Left ventricle myocardium superior (tissue), 1 donor: ENCODE measurements at regions not wholly inside any gene's neighbourhood (a gene's known extent, or its start where the extent isn't known, plus 50 kb on each side); places are given as distances from the start of the nearest gene placed in this dataset.
A peak's percentile ranks its signal among the peaks of the same experiment; 100 is the strongest.

Source experiments
- ATAC-seq: fragments of 200-7000 bp; cut with Tn5 transposase; one replicate; pipeline ENCODE4 v1.9.1; 2020; ENCODE audit warnings: mild to moderate bottlenecking, moderate library complexity
- DNase-seq: peaks from one replicate; pipeline ENCODE4 v3.0.0-alpha.2; 2020
- intact Hi-C: fragments of 100-400 bp; cut with micrococcal nuclease; formaldehyde crosslinking; loops from one replicate; pipeline ENCODE4 v1.11.0; 2022
- donor health status: DM: no; HTN: yes; CAD: no; lungs with severe emphysema.

GRCh38 chr11:8839957-8840945, 70.7 kb upstream of the AKIP1 start:
- intact Hi-C loops = no loop called here
- DNase-seq = peak; percentile 43
- ATAC-seq = peak; percentile 62

GRCh38 chr11:8841899-8842298, 69.1 kb upstream of the AKIP1 start:
- DNase-seq = no peak
- intact Hi-C loops = no loop called here
- no peak for ATAC-seq

- ATAC-seq (no peak), DNase-seq (no peak)
- intact Hi-C loops = no loop called here
Observed at GRCh38 chr11:8858808-8859207, 52.2 kb upstream of the AKIP1 start.
